ENCODE measurements at regions not wholly inside any gene's neighbourhood (a gene's known extent, or its start where the extent isn't known, plus 50 kb on each side); places are given as distances from the start of the nearest gene placed in this dataset.

GRCh38 chr15:69586721-69587120 lies 134.1 kb downstream of the RPLP1 start (continued):
- TF ChIP-seq, protein P1, sequence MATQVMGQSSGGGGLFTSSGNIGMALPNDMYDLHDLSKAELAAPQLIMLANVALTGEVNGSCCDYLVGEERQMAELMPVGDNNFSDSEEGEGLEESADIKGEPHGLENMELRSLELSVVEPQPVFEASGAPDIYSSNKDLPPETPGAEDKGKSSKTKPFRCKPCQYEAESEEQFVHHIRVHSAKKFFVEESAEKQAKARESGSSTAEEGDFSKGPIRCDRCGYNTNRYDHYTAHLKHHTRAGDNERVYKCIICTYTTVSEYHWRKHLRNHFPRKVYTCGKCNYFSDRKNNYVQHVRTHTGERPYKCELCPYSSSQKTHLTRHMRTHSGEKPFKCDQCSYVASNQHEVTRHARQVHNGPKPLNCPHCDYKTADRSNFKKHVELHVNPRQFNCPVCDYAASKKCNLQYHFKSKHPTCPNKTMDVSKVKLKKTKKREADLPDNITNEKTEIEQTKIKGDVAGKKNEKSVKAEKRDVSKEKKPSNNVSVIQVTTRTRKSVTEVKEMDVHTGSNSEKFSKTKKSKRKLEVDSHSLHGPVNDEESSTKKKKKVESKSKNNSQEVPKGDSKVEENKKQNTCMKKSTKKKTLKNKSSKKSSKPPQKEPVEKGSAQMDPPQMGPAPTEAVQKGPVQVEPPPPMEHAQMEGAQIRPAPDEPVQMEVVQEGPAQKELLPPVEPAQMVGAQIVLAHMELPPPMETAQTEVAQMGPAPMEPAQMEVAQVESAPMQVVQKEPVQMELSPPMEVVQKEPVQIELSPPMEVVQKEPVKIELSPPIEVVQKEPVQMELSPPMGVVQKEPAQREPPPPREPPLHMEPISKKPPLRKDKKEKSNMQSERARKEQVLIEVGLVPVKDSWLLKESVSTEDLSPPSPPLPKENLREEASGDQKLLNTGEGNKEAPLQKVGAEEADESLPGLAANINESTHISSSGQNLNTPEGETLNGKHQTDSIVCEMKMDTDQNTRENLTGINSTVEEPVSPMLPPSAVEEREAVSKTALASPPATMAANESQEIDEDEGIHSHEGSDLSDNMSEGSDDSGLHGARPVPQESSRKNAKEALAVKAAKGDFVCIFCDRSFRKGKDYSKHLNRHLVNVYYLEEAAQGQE (IDR thresholded peaks at IDR 0.05): no peak

DNA sequence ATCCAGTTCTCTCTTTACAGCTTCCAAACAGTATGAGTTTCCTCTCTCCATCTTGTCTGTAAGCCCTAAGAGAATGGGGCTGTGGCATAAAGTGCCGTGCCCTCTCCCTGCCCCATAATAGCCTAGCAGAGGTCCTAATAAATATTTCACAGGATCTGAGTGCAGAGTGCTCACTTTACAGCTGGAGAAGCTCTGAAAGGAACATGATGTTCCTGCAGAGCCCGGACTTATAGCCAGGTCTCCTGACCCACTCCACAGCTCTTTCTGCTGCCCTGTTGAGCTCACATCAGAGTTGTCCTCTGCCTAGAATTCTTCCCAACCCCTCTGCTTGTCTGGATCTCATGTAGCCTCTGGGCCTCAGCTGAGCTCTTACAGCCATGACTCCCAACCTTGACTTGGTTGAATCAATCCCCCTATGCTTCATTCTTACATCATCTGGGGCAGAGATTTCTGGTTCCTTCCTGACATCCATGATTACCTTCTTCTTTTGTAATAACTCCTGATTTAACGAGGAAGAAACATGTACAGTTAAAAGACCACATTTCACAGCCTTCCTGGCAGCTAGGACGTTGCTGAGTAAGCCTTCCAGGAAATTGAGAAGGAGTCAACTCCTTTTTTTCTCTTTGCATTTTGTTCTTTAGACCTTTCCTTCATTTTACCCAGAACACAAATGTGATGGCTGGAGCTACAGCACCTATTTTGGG lies 135.3 kb downstream of the RPLP1 start:
- Histone ChIP-seq H3K27ac (no peak overlapping the region; a peak in 1 of 6 replicates), H3K4me1 (peaks cover 21% of the 10 kb centered on the region), H3K9me3 (peaks cover 7% of the 10 kb centered on the region; the same call in 1 of the 3 replicates), H3K4me2 (no peak overlapping the region), H3K4me3 (no peak overlapping the region)
- WGBS (ENCODE audit: missing lambda C conversion rate): 65% methylated on average over 4 of the region's 4 CpGs
- no peak for TF ChIP-seq ESRRA (IDR thresholded peaks at IDR 0.05; ENCODE audit: borderline replicate concordance, low read length)
- TF ChIP-seq FOXS1 (CRISPR knock-in tag; IDR thresholded peaks at IDR 0.05): no peak
- TF ChIP-seq, protein P2, sequence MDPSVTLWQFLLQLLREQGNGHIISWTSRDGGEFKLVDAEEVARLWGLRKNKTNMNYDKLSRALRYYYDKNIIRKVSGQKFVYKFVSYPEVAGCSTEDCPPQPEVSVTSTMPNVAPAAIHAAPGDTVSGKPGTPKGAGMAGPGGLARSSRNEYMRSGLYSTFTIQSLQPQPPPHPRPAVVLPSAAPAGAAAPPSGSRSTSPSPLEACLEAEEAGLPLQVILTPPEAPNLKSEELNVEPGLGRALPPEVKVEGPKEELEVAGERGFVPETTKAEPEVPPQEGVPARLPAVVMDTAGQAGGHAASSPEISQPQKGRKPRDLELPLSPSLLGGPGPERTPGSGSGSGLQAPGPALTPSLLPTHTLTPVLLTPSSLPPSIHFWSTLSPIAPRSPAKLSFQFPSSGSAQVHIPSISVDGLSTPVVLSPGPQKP (IDR thresholded peaks at IDR 0.05; ENCODE audit: low read depth, low read length): no peak
- TF ChIP-seq RAD21 (conservative IDR thresholded peaks at IDR 0.05 in 1 of 2, IDR thresholded peaks at IDR 0.05 in 1 of 2): no peak
- no peak for TF ChIP-seq JUNB (IDR thresholded peaks at IDR 0.05)
- no peak for ATAC-seq
- no peak for FAIRE-seq
- ChIA-PET CTCF (interaction anchor here (1.3 kb wide), 1 partner anchor 12 kb away, joined by 5 read pairs; no protein-coding TSS in a partner anchor), POLR2A (no interaction called here)
- no peak for DNase-seq (ENCODE audit: low read depth in 1 of 2, low spot score in 1 of 2)

GRCh38 chr15:69590201-69590710 lies 137.6 kb downstream of the RPLP1 start:
- no peak for ATAC-seq
- Histone ChIP-seq H3K27ac (no peak overlapping the region), H3K4me2 (no peak overlapping the region), H3K9me3 (peaks cover 7% of the 10 kb centered on the region; the same call in 1 of the 3 replicates), H3K4me1 (peaks cover 41% of the 10 kb centered on the region), H3K4me3 (no peak overlapping the region)
- FAIRE-seq: no peak
- ChIA-PET POLR2A (no interaction called here), CTCF (interaction anchor here (0.7 to 8.4 kb wide), 9 partner anchors 10 to 922 kb away, joined by 3 to 53 read pairs (median 6); partner anchors contain the start of gene TLE3)
- no peak for TF ChIP-seq MAFK (IDR thresholded peaks at IDR 0.05; ENCODE audit: partially characterized antibody)
- TF ChIP-seq, protein P3, sequence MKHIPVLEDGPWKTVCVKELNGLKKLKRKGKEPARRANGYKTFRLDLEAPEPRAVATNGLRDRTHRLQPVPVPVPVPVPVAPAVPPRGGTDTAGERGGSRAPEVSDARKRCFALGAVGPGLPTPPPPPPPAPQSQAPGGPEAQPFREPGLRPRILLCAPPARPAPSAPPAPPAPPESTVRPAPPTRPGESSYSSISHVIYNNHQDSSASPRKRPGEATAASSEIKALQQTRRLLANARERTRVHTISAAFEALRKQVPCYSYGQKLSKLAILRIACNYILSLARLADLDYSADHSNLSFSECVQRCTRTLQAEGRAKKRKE (CRISPR knock-in tag; IDR thresholded peaks at IDR 0.05; ENCODE audit: low read depth): no peak
- no peak for TF ChIP-seq BHLHE40 (IDR thresholded peaks at IDR 0.05; ENCODE audit: low read depth, low read length)
- TF ChIP-seq HES2 (IDR thresholded peaks at IDR 0.05): no peak
- no peak for TF ChIP-seq NR3C1 (IDR thresholded peaks at IDR 0.05)
- TF ChIP-seq ZSCAN20 (CRISPR knock-in tag; IDR thresholded peaks at IDR 0.05): no peak
- no peak for TF ChIP-seq FOXS1 (CRISPR knock-in tag; IDR thresholded peaks at IDR 0.05)
- no peak for TF ChIP-seq JUNB (IDR thresholded peaks at IDR 0.05)
- no peak for TF ChIP-seq RNF2 (IDR thresholded peaks at IDR 0.05; ENCODE audit: borderline replicate concordance, low read depth)
- TF ChIP-seq KDM5A (IDR thresholded peaks at IDR 0.05): no peak
- TF ChIP-seq HOXB5 (CRISPR knock-in tag; IDR thresholded peaks at IDR 0.05): no peak
- TF ChIP-seq, protein P1 (IDR thresholded peaks at IDR 0.05): no peak
- TF ChIP-seq CTCF (IDR thresholded peaks at IDR 0.05): no peak
- TF ChIP-seq FOSB (CRISPR knock-in tag; IDR thresholded peaks at IDR 0.05): no peak
- no peak for TF ChIP-seq HOXA7 (CRISPR knock-in tag; IDR thresholded peaks at IDR 0.05)
- no peak for TF ChIP-seq KDM1A (IDR thresholded peaks at IDR 0.05; ENCODE audit: low read depth)
- TF ChIP-seq RAD21 (conservative IDR thresholded peaks at IDR 0.05 in 1 of 2, IDR thresholded peaks at IDR 0.05 in 1 of 2): no peak
- no peak for DNase-seq (ENCODE audit: low read depth in 1 of 2, low spot score in 1 of 2)
- WGBS (ENCODE audit: missing lambda C conversion rate): 93% methylated on average over 8 of the region's 8 CpGs
